Frontal cortex (tissue), 3 donors: ENCODE measurements at regions not wholly inside any gene's neighbourhood (a gene's known extent, or its start where the extent isn't known, plus 50 kb on each side); places are given as distances from the start of the nearest gene placed in this dataset.

Source experiments
- DNase-seq, 2 donors: peaks; one replicate each; pipeline ENCODE4 v3.0.0; 2012; ENCODE audit warnings: low spot score in 2 of 2
- FAIRE-seq: peaks from 2 replicates; lab custom pipeline; 2012; peaks lifted over from hg19 to GRCh38; lab: Jason Lieb, UNC
- donor health status: control.
- donor health status: control.
- donor health status: control.

GRCh38 chr2:167708998-167709397 is 538.4 kb downstream of the STK39 start:
- DNase-seq (no peak), FAIRE-seq (no peak)

- no peak for FAIRE-seq
- DNase-seq = no peak
Observed at GRCh38 chr2:167706800-167707199, 540.6 kb downstream of the STK39 start.

- no peak for FAIRE-seq
- no peak for DNase-seq
Observed at GRCh38 chr2:167703441-167703840, 544.0 kb downstream of the STK39 start.

DNA sequence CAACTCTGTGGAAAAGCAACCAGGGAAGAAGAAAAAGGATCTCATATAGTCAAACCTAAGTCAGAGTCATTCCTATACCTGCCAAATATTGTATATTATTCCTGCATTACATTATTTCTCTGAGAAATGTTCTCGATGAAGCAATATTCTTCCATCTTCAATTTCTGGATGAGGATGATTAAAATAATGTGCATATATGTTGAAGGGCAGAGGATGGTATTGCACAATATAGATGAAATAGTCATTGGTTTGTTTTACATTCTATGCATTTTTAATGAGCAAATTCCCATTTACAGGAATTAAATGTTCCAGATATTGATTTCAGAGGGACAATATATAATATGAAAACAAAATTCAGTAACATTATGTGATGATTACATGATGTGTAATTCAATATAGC is 545.2 kb downstream of the STK39 start:
- FAIRE-seq (no peak), DNase-seq (no peak)

- no peak for FAIRE-seq
Observed at GRCh38 chr2:167701651-167702050, 545.7 kb downstream of the STK39 start.

GRCh38 chr2:167697948-167698347 is 549.4 kb downstream of the STK39 start:
- FAIRE-seq = no peak
- no peak for DNase-seq

More at GRCh38 chr2:167701651-167702050, 545.7 kb downstream of the STK39 start:
- DNase-seq = no peak

DNA sequence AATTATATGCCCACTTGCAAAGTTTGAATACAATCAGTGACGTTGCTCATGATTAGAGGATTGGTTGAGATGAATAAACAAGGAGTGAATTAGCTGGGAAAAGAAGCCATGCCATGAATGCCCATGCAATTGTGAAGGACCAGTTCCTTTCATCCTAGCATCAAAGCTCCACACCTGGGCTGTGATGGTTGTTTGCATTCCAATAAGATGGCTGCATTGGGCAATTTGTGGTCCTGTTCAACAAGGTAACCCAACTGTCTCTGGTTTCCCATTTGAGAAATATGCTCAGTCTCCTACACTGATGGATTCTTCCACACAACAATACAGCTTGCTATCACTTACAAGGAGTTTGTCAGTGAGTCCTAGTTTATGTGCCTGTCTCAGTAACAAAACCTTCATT is 550.2 kb downstream of the STK39 start:
- no peak for DNase-seq
- no peak for FAIRE-seq

DNA sequence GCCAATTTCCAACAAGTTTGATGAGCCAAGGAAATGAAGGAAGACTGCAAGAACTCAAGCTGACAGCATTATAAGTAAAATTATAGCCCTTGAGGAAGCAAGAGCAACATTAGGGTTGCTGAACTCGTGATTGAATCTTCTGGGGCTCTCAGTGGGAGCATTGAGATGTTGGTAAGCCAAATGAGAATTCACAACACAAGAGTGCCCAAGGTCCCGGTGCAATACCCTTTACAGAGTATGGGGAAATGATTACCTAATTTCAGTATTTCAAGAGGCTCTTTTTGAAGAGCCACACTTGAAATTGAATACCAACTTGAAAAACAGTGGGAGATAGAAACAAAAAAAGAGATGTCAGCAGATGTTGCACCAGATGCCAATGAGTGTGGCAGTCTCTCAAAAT is 554.5 kb downstream of the STK39 start:
- no peak for FAIRE-seq
- DNase-seq = no peak

DNA sequence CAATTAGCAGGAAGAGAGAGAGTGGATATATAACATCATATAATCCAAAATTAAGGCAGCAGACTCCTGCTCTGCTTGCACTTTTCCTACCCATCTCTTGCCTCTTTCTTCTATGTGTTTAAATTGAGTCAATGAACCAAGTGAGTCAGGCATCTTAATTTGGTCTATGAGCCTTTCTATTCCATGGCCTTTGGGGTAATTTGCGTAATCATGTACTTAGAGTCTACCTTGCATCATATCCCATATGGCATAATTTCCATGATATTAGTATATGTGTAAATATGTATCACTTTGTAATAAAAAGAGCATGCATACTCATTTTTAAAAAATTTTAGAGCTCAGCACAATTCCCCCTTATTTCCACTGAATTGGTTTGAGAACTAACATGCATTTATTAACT is 555.2 kb downstream of the STK39 start:
- FAIRE-seq (no peak), DNase-seq (no peak)

GRCh38 chr2:167689444-167689843 is 558.0 kb downstream of the STK39 start:
- FAIRE-seq = no peak

DNA sequence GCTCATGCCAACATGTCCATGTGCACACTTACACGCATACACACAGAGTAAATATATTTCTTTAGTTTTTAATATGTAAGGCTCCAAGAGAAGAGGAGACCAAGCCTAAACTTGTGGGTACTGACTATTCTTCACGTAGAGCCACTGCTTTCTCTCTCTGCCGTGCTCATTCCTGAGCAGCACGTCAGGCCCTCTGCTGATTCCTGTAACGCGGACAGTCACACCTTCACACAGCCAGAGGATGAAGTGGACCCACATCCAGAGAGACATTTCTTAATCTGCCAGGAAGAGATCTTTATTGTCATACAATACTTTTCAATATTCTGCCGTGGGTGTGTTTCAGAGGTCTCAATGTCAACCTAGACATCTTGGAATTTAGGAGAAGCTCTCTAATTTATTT is 560.7 kb downstream of the STK39 start:
- DNase-seq (no peak), FAIRE-seq (no peak)

More at GRCh38 chr2:167689444-167689843, 558.0 kb downstream of the STK39 start:
- no peak for DNase-seq

DNA sequence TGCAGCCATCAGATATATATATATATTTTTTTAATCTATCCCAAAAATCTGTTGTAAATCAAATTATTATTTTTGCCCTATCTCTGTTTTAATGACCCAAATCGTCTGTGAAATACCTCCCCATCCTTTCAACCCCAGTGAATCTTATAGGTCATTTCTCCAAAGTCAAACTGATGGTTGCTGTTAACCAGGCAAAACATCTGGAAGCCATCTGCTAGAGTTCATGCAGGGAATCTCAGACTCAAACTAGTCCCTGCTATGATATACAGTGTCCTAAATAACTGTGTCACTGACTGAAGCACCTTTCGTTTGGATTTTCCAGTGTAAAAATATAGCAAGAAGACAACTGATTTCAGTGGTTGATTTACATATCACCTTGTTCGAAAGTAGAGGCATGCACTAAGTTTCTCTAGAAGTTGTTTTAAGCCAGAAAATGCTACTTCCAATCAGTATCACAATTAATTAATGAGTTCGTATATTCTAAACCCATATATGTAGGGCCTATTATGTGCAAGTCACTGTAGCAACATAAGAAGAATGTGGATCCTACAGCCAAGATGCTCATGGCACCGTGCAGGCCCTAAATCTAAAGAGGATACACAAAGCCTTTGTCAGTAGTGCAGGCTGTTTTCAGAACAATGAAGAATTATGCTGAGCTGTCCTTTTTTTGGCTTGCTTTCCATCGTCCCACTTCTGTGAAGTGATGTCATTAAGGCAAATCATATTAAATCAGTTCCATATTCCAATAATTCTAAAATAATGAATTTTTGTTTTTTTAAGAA is 566.0 kb downstream of the STK39 start:
- DNase-seq (no peak), FAIRE-seq (no peak)

GRCh38 chr2:167678158-167678557 is 569.2 kb downstream of the STK39 start:
- FAIRE-seq (no peak), DNase-seq (no peak)

GRCh38 chr2:167675906-167676305 is 571.5 kb downstream of the STK39 start:
- FAIRE-seq = no peak

GRCh38 chr2:167670588-167670987 is 576.8 kb downstream of the STK39 start:
- FAIRE-seq (no peak), DNase-seq (no peak)

More at GRCh38 chr2:167675906-167676305, 571.5 kb downstream of the STK39 start:
- no peak for DNase-seq

GRCh38 chr2:167653131-167653530 is 594.3 kb downstream of the STK39 start:
- no peak for DNase-seq
- FAIRE-seq = no peak

GRCh38 chr2:167652401-167652800 is 595.0 kb downstream of the STK39 start:
- DNase-seq = no peak
- no peak for FAIRE-seq

DNA sequence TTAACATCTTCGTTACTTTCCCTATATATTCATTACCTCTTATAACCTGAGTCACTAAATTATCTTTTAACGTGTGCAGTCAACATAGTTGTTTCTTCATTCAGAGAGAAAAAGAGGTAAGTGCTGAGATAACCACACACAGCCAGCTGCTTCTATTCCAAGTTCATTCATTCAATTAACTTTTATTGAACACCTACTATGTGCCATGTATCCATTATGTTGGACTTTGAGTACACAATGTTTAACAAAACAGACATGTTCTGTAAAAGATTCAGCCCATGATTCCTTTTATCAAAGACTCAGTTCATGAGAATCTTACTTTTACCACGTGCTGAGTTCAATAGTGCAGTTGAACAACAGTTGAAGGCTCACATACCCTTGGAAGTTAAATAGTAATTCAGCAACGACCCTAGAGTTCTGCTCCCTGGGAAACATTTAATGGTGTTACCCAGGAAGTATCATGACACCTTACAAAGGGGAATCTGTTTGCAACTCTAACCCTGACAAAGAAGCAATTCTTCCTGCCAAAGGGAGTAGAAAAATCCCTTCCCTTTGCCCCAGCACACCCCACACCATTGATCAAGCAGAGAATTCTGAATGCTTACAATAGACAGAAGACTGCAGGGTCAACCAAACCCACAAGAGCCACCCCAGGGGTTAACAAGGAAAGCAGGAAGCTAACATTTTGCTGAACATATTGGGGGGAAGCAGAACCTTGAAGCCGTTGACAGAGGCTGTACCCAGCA is 595.8 kb downstream of the STK39 start:
- no peak for FAIRE-seq
- no peak for DNase-seq

DNA sequence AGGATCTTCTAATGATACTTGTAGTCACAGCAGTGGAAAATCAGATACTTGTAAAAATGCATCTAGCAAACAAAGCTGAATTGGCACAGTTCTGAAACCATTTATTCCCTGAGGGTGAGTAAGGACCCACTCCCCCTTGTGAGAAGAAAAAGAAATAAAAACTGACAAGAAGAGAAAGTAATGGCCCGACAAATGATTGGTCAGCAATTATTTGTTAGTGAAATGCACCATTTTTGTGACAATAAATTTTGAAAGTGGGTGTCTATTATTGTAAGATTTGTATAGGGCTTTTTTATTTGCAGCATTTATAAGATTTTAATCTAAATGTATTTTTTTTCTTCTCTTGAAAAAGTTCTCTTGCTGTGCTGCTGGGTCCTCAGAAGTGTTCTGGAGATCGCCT is 600.8 kb downstream of the STK39 start:
- DNase-seq (no peak), FAIRE-seq (no peak)

DNA sequence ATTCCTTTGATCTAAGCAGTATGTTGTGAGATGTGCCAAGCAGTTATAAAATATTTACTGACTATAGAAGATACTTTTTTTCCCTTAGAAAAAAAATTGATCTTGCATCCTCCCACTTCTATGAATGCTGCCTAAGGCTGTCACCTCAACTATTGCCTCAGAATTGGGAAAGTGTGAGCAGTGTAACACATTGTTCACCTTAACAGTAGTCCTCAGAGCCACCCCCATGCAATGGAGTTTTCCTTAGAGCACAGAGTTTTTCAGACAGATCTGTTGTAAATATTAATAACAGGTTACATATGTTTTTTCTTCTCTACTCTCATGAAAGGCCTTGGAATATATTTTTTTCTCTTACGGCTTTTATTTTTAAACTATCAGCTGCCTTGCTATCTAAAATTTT is 607.3 kb downstream of the STK39 start:
- FAIRE-seq (no peak), DNase-seq (no peak)

- no peak for DNase-seq
- FAIRE-seq = no peak
Observed at GRCh38 chr2:167637741-167638140, 609.7 kb downstream of the STK39 start.
